BLaER1 treated with 17β-estradiol and CSF1 and Interleukin-3, amounts not matched to agents 10 nM and 100 nM (cell line): ENCODE measurements at regions not wholly inside any gene's neighbourhood (a gene's known extent, or its start where the extent isn't known, plus 50 kb on each side); places are given as distances from the start of the nearest gene placed in this dataset.
"Not testable (repeated sequence)": the region's sequence is repeated elsewhere in the genome, so short reads cannot be mapped to it uniquely, and the experiment has no call there.

Experiments
- H3K27ac ChIP-seq, 11 experiments: shearing (Covaris generic); formaldehyde crosslinking; 2 replicates each; pipeline ENCODE4 v1.8.1; 2022
- H3K27me3 ChIP-seq, 11 experiments: shearing (Covaris generic); formaldehyde crosslinking; 2 replicates each; pipeline ENCODE4 v1.8.1; 2022
- H3K36me3 ChIP-seq, 11 experiments: shearing (Covaris generic); formaldehyde crosslinking; 2 replicates each; pipeline ENCODE4 v1.8.1; 2022
- H3K4me1 ChIP-seq, 10 experiments: shearing (Covaris generic); formaldehyde crosslinking; 2 replicates each; pipeline ENCODE4 v1.8.1; 2022
- H3K4me2 ChIP-seq, 11 experiments: shearing (Covaris generic); formaldehyde crosslinking; 2 replicates each; pipeline ENCODE4 v1.8.1; 2022
- H3K4me3 ChIP-seq, 10 experiments: shearing (Covaris generic); formaldehyde crosslinking; 2 replicates each; pipeline ENCODE4 v1.8.1; 2022
- H3K9ac ChIP-seq, 11 experiments: shearing (Covaris generic); formaldehyde crosslinking; 2 replicates each; pipeline ENCODE4 v1.8.1; 2022
- H3K9me3 ChIP-seq, 11 experiments: shearing (Covaris generic); formaldehyde crosslinking; replicated peaks in 1 of 11; 2 replicates each; pipeline ENCODE4 v1.8.1; 2022
- H4K20me1 ChIP-seq, 11 experiments: shearing (Covaris generic); formaldehyde crosslinking; 2 replicates each; pipeline ENCODE4 v1.8.1; 2022
- Cebpa-rat ChIP-seq, 11 experiments: shearing (Covaris generic); IDR thresholded peaks; 2 replicates each; pipeline ENCODE4 v1.8.1; 2022

DNA sequence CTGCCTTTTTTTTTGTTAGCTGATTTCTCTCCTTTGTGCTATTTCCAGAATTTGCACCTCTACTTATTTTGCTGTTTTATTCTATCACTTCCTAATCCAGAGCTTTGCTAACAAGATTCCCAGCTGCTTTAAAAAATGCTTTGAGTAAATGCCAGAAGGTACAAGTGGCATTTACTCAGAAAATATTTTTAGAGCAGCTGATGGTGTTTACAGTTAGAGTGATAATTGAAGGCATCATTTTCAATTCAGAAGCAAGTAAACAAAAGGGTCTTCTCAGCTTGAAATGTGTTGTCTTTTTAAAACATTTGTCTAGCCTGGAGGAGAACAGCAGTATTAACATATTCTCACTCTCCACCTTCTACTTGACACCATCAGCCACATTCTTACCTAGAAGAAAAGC lies 99.9 kb downstream of the OTOR start:
- no peak overlapping the region for H3K27ac ChIP-seq
- H4K20me1 ChIP-seq = no peaks in the 10 kb centered on the region
- no peaks in the 10 kb centered on the region for H3K36me3 ChIP-seq
- H3K4me1 ChIP-seq = peaks cover 0 to 40% (median 0%) of the 10 kb centered on the region in 10 experiments; a peak in 6 of 20 replicates
- no peak overlapping the region for H3K4me2 ChIP-seq
- no peak overlapping the region for H3K9ac ChIP-seq
- H3K9me3 ChIP-seq = peaks cover 0 to 14% (median 0%) of the 10 kb centered on the region in 11 experiments; a peak in 4 of 22 replicates
- no peak overlapping the region for H3K4me3 ChIP-seq
- no peak for TF ChIP-seq Cebpa-rat (IDR thresholded peaks at IDR 0.05)
- H3K27me3 ChIP-seq = no peaks in the 10 kb centered on the region

DNA sequence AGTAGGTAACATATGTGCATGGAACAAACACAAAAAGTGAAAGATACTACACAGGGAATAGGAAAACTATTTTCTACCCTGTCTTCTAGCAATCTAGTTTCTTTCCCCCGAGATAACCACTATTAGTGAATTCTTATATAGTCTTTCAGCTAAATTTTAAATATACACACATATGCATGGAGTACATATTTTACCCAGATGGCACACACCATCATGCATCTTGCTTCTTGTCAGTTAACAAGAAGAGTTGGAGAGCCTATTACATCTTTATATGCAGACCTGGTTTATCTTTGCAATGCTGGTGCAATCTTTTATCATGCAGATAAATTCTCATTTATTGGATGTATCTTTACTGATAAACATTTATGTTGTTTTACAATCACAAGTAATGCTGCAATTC lies 100.4 kb downstream of the OTOR start:
- H4K20me1 ChIP-seq = no peaks in the 10 kb centered on the region
- peaks cover 0 to 35% (median 0%) of the 10 kb centered on the region in 10 experiments; a peak in 4 of 20 replicates for H3K4me1 ChIP-seq
- H3K36me3 ChIP-seq = no peaks in the 10 kb centered on the region
- no peak for TF ChIP-seq Cebpa-rat (IDR thresholded peaks at IDR 0.05)
- no peak overlapping the region for H3K4me3 ChIP-seq
- H3K9me3 ChIP-seq = peaks cover 0 to 18% (median 0%) of the 10 kb centered on the region in 11 experiments; a peak in 4 of 22 replicates
- no peak overlapping the region for H3K4me2 ChIP-seq
- H3K27me3 ChIP-seq = no peaks in the 10 kb centered on the region
- H3K27ac ChIP-seq = no peak overlapping the region
- no peak overlapping the region for H3K9ac ChIP-seq

DNA sequence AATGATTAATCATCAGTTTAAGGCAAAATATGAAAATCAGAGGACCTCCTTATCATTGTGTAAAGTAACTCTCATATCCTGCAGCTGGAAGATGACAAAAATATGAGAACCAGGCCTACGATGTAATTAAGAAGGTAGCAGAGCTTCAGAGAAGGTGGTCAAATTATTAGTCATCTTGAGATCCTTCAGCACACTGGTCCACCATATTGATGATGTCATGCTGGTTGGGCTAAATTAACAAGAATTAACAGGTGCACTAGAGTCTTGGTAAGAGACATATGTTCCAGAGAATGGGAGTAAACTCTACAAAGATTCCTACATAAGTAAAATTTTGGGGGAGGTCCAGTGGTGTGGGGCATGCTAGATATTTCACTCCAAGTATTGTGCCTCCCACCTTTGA lies 112.8 kb downstream of the OTOR start:
- no peak overlapping the region for H3K4me3 ChIP-seq
- peaks cover 6 to 50% (median 10%) of the 10 kb centered on the region in 11 experiments; a peak in 14 of 22 replicates for H3K9me3 ChIP-seq
- H3K4me2 ChIP-seq = peak overlapping the region in 2 of 11 experiments; percentile 84 to 90; a peak in 4 of 22 replicates
- no peaks in the 10 kb centered on the region for H4K20me1 ChIP-seq
- no peaks in the 10 kb centered on the region for H3K27me3 ChIP-seq
- no peak overlapping the region for H3K9ac ChIP-seq
- peaks cover 0 to 9% (median 0%) of the 10 kb centered on the region in 11 experiments; a peak in 2 of 22 replicates for H3K36me3 ChIP-seq
- H3K4me1 ChIP-seq = peaks cover 0 to 49% (median 2%) of the 10 kb centered on the region in 10 experiments; a peak in 8 of 20 replicates
- no peak for TF ChIP-seq Cebpa-rat (IDR thresholded peaks at IDR 0.05)
- H3K27ac ChIP-seq = peak overlapping the region in 1 of 11 experiments; percentile 78; a peak in 1 of 22 replicates

DNA sequence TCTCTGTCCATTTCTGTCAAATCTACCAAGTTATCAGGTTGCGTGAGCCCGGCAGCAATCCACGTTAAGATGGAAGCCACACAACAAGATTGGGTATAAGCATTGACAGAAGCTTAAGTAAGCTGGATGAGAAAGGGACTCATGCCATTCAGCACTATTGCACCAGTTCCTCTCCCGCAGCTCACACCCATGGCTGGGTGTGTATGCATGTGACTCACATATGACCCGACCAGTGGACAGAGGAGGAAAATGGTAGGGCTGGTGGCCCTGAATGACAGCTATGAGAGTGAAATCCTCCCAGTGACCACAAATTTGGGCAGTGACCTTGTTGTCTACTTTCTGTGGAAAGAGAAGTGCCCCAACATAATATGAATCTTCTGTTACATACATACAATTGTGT lies 113.5 kb downstream of the OTOR start:
- H3K4me3 ChIP-seq = no peak overlapping the region
- no peak overlapping the region for H3K9ac ChIP-seq
- H3K4me1 ChIP-seq = peaks cover 0 to 54% (median 2%) of the 10 kb centered on the region in 10 experiments; a peak in 8 of 20 replicates
- H3K4me2 ChIP-seq = peak overlapping the region in 2 of 11 experiments; percentile 84 to 90; a peak in 4 of 22 replicates
- H3K9me3 ChIP-seq = peaks cover 6 to 42% (median 9%) of the 10 kb centered on the region in 11 experiments; a peak in 14 of 22 replicates
- peak overlapping the region in 2 of 11 experiments; percentile 31 to 78; a peak in 4 of 22 replicates for H3K27ac ChIP-seq
- no peaks in the 10 kb centered on the region for H4K20me1 ChIP-seq
- H3K27me3 ChIP-seq = no peaks in the 10 kb centered on the region
- peaks cover 0 to 9% (median 0%) of the 10 kb centered on the region in 11 experiments; a peak in 2 of 22 replicates for H3K36me3 ChIP-seq
- no peak for TF ChIP-seq Cebpa-rat (IDR thresholded peaks at IDR 0.05)

DNA sequence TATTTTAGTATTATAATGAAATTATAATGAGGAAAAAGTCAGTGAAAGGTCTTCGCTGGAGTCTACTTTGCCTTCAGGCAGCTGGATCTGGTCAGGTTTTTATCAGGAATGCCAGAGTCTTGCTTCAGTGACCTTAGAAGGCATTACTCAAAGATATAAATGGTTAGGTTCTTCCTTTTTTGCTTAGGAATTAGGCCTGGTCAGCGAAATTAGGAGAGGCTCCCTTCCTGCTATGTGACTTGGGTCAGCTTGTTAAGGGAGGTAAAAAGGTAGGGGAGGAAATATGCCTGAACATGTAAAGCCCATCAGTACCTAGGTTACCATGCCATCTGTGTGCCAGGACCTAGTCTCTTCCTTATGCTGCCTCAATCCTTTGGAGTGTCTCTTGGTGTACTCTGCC lies 115.1 kb downstream of the OTOR start:
- peak overlapping the region in 3 of 11 experiments; percentile 48 to 68 (median 50); a peak in 5 of 22 replicates for H3K9ac ChIP-seq
- H3K27ac ChIP-seq = peak overlapping the region in 4 of 11 experiments; percentile 11 to 78 (median 64); a peak in 6 of 22 replicates
- H4K20me1 ChIP-seq = no peaks in the 10 kb centered on the region
- TF ChIP-seq Cebpa-rat (IDR thresholded peaks at IDR 0.05) = no peak
- H3K4me3 ChIP-seq = peak overlapping the region in 3 of 10 experiments; percentile 13 to 42 (median 39); a peak in 5 of 20 replicates
- H3K4me2 ChIP-seq = peak overlapping the region in 4 of 11 experiments; percentile 12 to 90 (median 77); a peak in 6 of 22 replicates
- peaks cover 0 to 54% (median 2%) of the 10 kb centered on the region in 10 experiments; a peak in 8 of 20 replicates for H3K4me1 ChIP-seq
- H3K36me3 ChIP-seq = peaks cover 0 to 9% (median 0%) of the 10 kb centered on the region in 11 experiments; a peak in 2 of 22 replicates
- H3K27me3 ChIP-seq = no peaks in the 10 kb centered on the region
- peaks cover 0 to 27% (median 0%) of the 10 kb centered on the region in 11 experiments; a peak in 7 of 22 replicates for H3K9me3 ChIP-seq

DNA sequence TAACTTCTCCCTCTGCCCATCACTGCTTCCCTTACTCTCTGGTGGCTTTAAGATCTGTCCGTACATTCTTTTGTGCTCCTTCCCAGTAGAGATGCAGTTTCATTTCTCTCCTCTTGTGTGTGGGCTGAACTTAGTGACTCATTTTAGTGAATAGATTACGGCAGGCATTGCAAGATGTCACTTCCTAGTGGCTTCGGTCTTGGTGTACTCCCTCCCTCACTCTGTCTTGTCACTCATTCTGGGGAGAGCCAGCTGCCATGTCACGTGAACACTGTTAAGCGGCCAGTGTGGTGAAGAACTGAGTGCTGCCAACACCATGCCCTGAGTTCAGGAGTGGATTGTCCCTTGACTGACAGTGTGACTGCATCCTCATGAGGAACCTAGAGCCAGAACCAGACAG lies 115.9 kb downstream of the OTOR start:
- H4K20me1 ChIP-seq = no peaks in the 10 kb centered on the region
- H3K27ac ChIP-seq = peak overlapping the region in 4 of 11 experiments; percentile 11 to 78 (median 64); a peak in 6 of 22 replicates
- H3K4me3 ChIP-seq = peak overlapping the region in 2 of 10 experiments; percentile 39 to 42; a peak in 4 of 20 replicates
- H3K9me3 ChIP-seq = peaks cover 0 to 27% (median 0%) of the 10 kb centered on the region in 11 experiments; a peak in 6 of 22 replicates
- peak overlapping the region in 3 of 11 experiments; percentile 48 to 68 (median 50); a peak in 5 of 22 replicates for H3K9ac ChIP-seq
- H3K27me3 ChIP-seq = no peaks in the 10 kb centered on the region
- peaks cover 0 to 54% (median 2%) of the 10 kb centered on the region in 10 experiments; a peak in 8 of 20 replicates for H3K4me1 ChIP-seq
- peaks cover 0 to 3% (median 0%) of the 10 kb centered on the region in 11 experiments; a peak in 1 of 22 replicates for H3K36me3 ChIP-seq
- TF ChIP-seq Cebpa-rat (IDR thresholded peaks at IDR 0.05) = no peak
- peak overlapping the region in 4 of 11 experiments; percentile 12 to 90 (median 77); a peak in 6 of 22 replicates for H3K4me2 ChIP-seq

DNA sequence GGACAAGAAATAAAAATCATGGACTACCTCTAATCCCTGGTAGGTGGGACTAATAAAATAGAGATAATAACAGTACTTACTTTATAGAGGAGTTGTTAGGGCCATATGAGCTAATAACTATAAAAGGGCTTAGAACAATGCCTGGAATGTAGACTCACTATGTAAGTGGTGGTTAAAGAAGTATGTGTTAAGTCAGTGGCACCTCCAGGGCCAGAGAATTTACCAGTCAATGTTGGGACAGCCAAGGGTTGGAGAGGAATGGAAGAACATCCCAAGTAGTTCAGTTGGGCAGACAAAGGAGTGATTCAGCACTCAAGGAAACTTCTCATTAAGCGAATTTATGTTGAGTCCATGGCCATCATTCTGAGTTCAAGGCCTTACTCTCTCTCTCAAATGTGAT lies 116.8 kb downstream of the OTOR start:
- H3K4me1 ChIP-seq = peaks cover 0 to 54% (median 2%) of the 10 kb centered on the region in 10 experiments; a peak in 8 of 20 replicates
- TF ChIP-seq Cebpa-rat (IDR thresholded peaks at IDR 0.05) = no peak
- H3K9me3 ChIP-seq = peaks cover 0 to 31% (median 0%) of the 10 kb centered on the region in 11 experiments; a peak in 6 of 22 replicates
- no peaks in the 10 kb centered on the region for H3K27me3 ChIP-seq
- H3K9ac ChIP-seq = no peak overlapping the region
- H3K4me3 ChIP-seq = peak overlapping the region in 1 of 10 experiments; percentile 39; a peak in 1 of 20 replicates
- peak overlapping the region in 2 of 11 experiments; percentile 84 to 90; a peak in 4 of 22 replicates for H3K4me2 ChIP-seq
- H3K36me3 ChIP-seq = 0 out of 22 replicates have a peak, but pooled peaks cover 0 to 2% (median 0%) of the 10 kb centered on the region in 11 experiments
- peak overlapping the region in 3 of 11 experiments; percentile 62 to 78 (median 66); a peak in 4 of 22 replicates for H3K27ac ChIP-seq
- H4K20me1 ChIP-seq = no peaks in the 10 kb centered on the region

DNA sequence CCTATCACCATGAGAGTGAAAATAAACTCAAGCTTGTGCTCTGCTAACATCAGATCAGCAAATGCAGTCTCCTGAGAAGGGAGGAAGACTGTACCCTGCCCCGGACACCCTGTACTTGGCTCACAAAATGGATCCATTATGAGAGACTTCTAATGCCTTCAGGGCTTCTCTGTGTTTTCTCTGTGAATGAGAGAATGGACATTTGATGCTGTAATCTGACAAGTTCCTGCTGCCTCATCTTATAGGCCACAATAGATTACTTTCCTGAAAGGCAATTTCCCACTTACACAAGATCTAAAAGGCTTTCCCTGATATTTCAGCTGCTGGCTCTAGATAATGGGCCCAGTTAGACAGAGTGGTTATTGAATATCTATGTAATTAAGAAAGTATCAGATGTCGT lies 117.2 kb downstream of the OTOR start:
- H3K9me3 ChIP-seq = peaks cover 0 to 31% (median 0%) of the 10 kb centered on the region in 11 experiments; a peak in 6 of 22 replicates
- H3K4me3 ChIP-seq = no peak overlapping the region; a peak in 1 of 20 replicates
- no peaks in the 10 kb centered on the region for H3K27me3 ChIP-seq
- H3K4me1 ChIP-seq = peaks cover 0 to 54% (median 2%) of the 10 kb centered on the region in 10 experiments; a peak in 8 of 20 replicates
- H3K4me2 ChIP-seq = peak overlapping the region in 2 of 11 experiments; percentile 84 to 90; a peak in 4 of 22 replicates
- no peaks in the 10 kb centered on the region for H4K20me1 ChIP-seq
- TF ChIP-seq Cebpa-rat (IDR thresholded peaks at IDR 0.05) = no peak
- H3K27ac ChIP-seq = 0 out of 22 replicates have a peak overlapping the region, but pooled peaks of 1 of the 11 experiments have one; percentile 62
- no peak overlapping the region for H3K9ac ChIP-seq
- 0 out of 22 replicates have a peak, but pooled peaks cover 0 to 2% (median 0%) of the 10 kb centered on the region in 11 experiments for H3K36me3 ChIP-seq

DNA sequence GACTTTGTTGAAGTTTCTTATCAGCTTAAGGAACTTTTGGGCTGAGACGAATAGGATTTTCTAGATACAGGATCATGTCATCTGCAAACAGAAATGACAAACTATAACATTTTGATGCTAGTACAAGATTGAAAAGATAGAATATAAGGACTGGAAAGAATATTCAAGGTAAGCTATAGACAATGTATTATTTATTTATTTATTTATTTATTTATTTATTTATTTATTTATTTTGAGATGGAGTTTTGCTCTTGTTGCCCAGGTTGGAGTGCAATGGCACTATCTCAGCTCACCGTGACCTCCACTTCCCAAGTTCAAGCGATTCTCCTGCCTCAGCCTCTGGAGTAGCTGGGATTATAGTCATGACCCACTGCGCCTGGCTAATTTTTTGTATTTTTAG lies 125.0 kb downstream of the OTOR start:
- H3K36me3 ChIP-seq, H3K4me3 ChIP-seq: not testable (repeated sequence)
- peaks cover 0 to 13% (median 2%) of the 10 kb centered on the region in 11 experiments; a peak in 5 of 22 replicates for H3K9me3 ChIP-seq

More for the DNA sequence above, 125.0 kb downstream of the OTOR start:
- H3K4me1 ChIP-seq, H3K4me2 ChIP-seq, H3K27me3 ChIP-seq, H3K9ac ChIP-seq, H3K27ac ChIP-seq, H4K20me1 ChIP-seq: not testable (repeated sequence)
